BE2C (cell line): ENCODE measurements at regions not wholly inside any gene's neighbourhood (a gene's known extent, or its start where the extent isn't known, plus 50 kb on each side); places are given as distances from the start of the nearest gene placed in this dataset.

ENCODE experiments used
- DNase-seq: peaks from one replicate; pipeline ENCODE4 v3.0.0-alpha.2; 2020
- H3K27me3 ChIP-seq: fragments of 250-450 bp; sonication (Bioruptor Pico); 2 replicates; pipeline ENCODE4 v1.5.1; 2020; ENCODE audit warnings: mild to moderate bottlenecking
- H3K36me3 ChIP-seq: fragments of 250-450 bp; sonication (Bioruptor Pico); 2 replicates; pipeline ENCODE4 v1.5.1; 2020; ENCODE audit warnings: mild to moderate bottlenecking
- H3K4me1 ChIP-seq: fragments of 250-450 bp; sonication (Bioruptor Pico); 2 replicates; pipeline ENCODE4 v1.5.1; 2020
- H3K4me3 ChIP-seq: 2 replicates; pipeline ENCODE4 v1.5.1; 2011; ENCODE audit warnings: low read depth, low read length
- H3K9me3 ChIP-seq: fragments of 250-450 bp; sonication (Bioruptor Pico); 2 replicates; pipeline ENCODE4 v1.5.1; 2020
- TF ChIP-seq, protein P1 (sequence below): IDR thresholded peaks from 2 replicates; pipeline ENCODE4 v1.5.1; 2012; ENCODE audit warnings: mild to moderate bottlenecking, low read depth, low read length

DNA sequence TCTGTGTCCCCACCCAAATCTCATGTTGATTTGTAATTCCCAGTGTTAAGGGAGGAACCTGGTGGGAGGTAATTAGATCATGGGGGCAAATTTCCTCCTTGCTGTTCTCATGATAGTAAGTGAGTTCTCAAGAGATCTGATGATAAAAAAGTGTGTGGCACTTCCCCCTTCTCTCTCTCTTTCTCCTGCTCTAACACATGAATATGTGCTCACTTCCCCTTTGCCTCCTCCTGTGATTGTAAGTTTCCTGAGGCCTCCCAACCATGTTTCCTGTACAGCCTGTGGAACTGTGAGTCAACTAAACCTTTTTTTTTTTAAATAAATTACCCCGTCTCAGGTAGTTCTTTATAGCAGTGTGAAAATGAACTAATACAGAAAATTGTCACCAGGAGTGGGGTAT is 380.0 kb downstream of the MEIS1 start:
- Histone ChIP-seq H3K9me3 (no peaks in the 10 kb centered on the region), H3K4me3 (no peak overlapping the region), H3K36me3 (no peaks in the 10 kb centered on the region), H3K4me1 (no peaks in the 10 kb centered on the region), H3K27me3 (no peaks in the 10 kb centered on the region)
- TF ChIP-seq, protein P1, sequence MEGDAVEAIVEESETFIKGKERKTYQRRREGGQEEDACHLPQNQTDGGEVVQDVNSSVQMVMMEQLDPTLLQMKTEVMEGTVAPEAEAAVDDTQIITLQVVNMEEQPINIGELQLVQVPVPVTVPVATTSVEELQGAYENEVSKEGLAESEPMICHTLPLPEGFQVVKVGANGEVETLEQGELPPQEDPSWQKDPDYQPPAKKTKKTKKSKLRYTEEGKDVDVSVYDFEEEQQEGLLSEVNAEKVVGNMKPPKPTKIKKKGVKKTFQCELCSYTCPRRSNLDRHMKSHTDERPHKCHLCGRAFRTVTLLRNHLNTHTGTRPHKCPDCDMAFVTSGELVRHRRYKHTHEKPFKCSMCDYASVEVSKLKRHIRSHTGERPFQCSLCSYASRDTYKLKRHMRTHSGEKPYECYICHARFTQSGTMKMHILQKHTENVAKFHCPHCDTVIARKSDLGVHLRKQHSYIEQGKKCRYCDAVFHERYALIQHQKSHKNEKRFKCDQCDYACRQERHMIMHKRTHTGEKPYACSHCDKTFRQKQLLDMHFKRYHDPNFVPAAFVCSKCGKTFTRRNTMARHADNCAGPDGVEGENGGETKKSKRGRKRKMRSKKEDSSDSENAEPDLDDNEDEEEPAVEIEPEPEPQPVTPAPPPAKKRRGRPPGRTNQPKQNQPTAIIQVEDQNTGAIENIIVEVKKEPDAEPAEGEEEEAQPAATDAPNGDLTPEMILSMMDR, result no peak
- DNase-seq, result no peak

DNA sequence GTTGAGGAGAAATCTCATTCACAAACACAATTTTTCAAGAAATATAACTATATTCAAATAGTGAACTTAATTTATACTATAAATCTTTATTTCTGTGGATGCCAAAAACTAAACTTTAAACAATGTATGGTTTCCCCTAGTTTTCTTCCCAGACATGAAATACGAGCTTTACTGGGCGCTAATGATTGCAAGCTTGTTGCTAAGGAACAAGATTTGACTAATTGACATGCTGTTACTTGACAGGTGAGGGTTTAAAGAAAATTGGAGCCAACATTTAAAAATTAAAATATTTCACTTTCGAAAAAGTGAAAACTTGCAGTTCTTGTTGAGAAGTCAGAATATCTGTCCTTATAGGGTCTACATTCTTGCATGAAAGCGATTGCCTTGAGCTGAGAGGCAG is 381.0 kb downstream of the MEIS1 start:
- DNase-seq, result no peak
- TF ChIP-seq, protein P1, result no peak
- Histone ChIP-seq H3K9me3 (no peaks in the 10 kb centered on the region), H3K27me3 (no peaks in the 10 kb centered on the region), H3K4me3 (no peak overlapping the region), H3K4me1 (no peaks in the 10 kb centered on the region), H3K36me3 (no peaks in the 10 kb centered on the region)

- DNase-seq, result no peak
- no peaks in the 10 kb centered on the region for H3K9me3 ChIP-seq
Observed at GRCh38 chr2:66821168-66821567, 386.2 kb downstream of the MEIS1 start.

GRCh38 chr2:66822186-66822585 is 387.3 kb downstream of the MEIS1 start:
- Histone ChIP-seq H3K4me1 (no peaks in the 10 kb centered on the region), H3K27me3 (no peaks in the 10 kb centered on the region), H3K36me3 (no peaks in the 10 kb centered on the region), H3K4me3 (no peak overlapping the region), H3K9me3 (no peaks in the 10 kb centered on the region)
- DNase-seq, result no peak
- TF ChIP-seq, protein P1, result no peak

More at GRCh38 chr2:66821168-66821567, 386.2 kb downstream of the MEIS1 start:
- no peaks in the 10 kb centered on the region for H3K36me3 ChIP-seq
- TF ChIP-seq, protein P1, result no peak
- H3K4me3 ChIP-seq, result no peak overlapping the region
- H3K4me1 ChIP-seq, result no peaks in the 10 kb centered on the region
- H3K27me3 ChIP-seq, result no peaks in the 10 kb centered on the region

DNA sequence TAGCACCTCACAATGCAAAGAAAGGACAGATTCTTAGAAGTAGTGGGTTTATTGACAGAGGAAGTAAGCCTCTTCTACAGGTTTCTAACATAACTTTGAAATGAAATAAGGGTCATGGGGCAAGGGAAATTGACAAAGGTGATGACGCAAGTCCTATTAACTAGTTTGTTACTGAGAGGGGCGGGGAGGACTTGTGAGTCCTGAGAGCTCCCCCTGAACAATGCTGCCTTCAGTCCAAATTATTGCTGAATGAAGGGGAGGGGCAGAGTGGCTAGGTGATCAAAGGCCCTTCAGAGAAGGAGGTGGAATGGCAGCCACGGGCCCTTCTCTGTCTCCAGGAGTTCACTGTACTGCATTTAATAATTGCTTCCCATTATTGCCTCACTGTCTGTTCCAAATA is 390.0 kb downstream of the MEIS1 start:
- TF ChIP-seq, protein P1, result no peak
- Histone ChIP-seq H3K9me3 (no peaks in the 10 kb centered on the region), H3K4me3 (no peak overlapping the region), H3K4me1 (no peaks in the 10 kb centered on the region), H3K27me3 (no peaks in the 10 kb centered on the region), H3K36me3 (no peaks in the 10 kb centered on the region)
- DNase-seq, result no peak

- TF ChIP-seq, protein P1, result no peak
- no peak for DNase-seq
Observed at GRCh38 chr2:66827851-66828250, 392.9 kb downstream of the MEIS1 start.

More at GRCh38 chr2:66827851-66828250, 392.9 kb downstream of the MEIS1 start:
- no peaks in the 10 kb centered on the region for H3K9me3 ChIP-seq
- H3K36me3 ChIP-seq, result no peaks in the 10 kb centered on the region
- no peaks in the 10 kb centered on the region for H3K27me3 ChIP-seq
- no peak overlapping the region for H3K4me3 ChIP-seq
- no peaks in the 10 kb centered on the region for H3K4me1 ChIP-seq
